Activated B cell treated with CpG ODN at 0.5 μM for 24 hours (primary cell): ENCODE measurements at regions not wholly inside any gene's neighbourhood (a gene's known extent, or its start where the extent isn't known, plus 50 kb on each side); places are given as distances from the start of the nearest gene placed in this dataset.

Source experiments
- ATAC-seq: fragments of 200-7000 bp; cut with Tn5 transposase; one replicate; pipeline ENCODE4 v1.10.0; 2021; ENCODE audit warnings: low read depth, mild to moderate bottlenecking, moderate library complexity
- CTCF ChIA-PET: fragments of 350-600 bp; sonication (Branson Sonifier 250); formaldehyde crosslinking; loops from one replicate; lab custom pipeline; 2021; ENCODE audit warnings: antibody characterized with exemption; lab: Charles Lee
- POLR2A ChIA-PET: fragments of 350-600 bp; sonication (Branson Sonifier 250); formaldehyde crosslinking; loops from one replicate; lab custom pipeline; 2021; ENCODE audit warnings: antibody characterized with exemption; lab: Charles Lee
- DNase-seq: peaks from one replicate; pipeline ENCODE4 v3.0.0; 2022
- H3K27ac Mint-ChIP-seq: one replicate; pipeline ENCODE4 v1.8.0; 2020; ENCODE audit warnings: mixed read lengths
- H3K27me3 Mint-ChIP-seq: one replicate; pipeline ENCODE4 v1.8.0; 2021; ENCODE audit warnings: mixed read lengths
- H3K36me3 Mint-ChIP-seq: one replicate; pipeline ENCODE4 v1.8.0; 2021; ENCODE audit warnings: low read depth, mixed read lengths
- H3K4me1 Mint-ChIP-seq: one replicate; pipeline ENCODE4 v1.8.0; 2021; ENCODE audit warnings: mixed read lengths
- H3K4me3 Mint-ChIP-seq: one replicate; pipeline ENCODE4 v1.8.0; 2020; ENCODE audit warnings: mild to moderate bottlenecking, mixed read lengths
- H3K9me3 Mint-ChIP-seq: one replicate; pipeline ENCODE4 v1.8.0; 2020; ENCODE audit warnings: mixed read lengths
- intact Hi-C: fragments of 100-400 bp; cut with micrococcal nuclease; formaldehyde crosslinking; loops from one replicate; pipeline ENCODE4 v1.15.1; 2024
- TF ChIP-seq, protein P1 (sequence below): fragments of 200-600 bp; IDR thresholded peaks from one replicate; pipeline ENCODE4 v1.8.0; 2022; ENCODE audit warnings: antibody characterized with exemption, mild to moderate bottlenecking

DNA sequence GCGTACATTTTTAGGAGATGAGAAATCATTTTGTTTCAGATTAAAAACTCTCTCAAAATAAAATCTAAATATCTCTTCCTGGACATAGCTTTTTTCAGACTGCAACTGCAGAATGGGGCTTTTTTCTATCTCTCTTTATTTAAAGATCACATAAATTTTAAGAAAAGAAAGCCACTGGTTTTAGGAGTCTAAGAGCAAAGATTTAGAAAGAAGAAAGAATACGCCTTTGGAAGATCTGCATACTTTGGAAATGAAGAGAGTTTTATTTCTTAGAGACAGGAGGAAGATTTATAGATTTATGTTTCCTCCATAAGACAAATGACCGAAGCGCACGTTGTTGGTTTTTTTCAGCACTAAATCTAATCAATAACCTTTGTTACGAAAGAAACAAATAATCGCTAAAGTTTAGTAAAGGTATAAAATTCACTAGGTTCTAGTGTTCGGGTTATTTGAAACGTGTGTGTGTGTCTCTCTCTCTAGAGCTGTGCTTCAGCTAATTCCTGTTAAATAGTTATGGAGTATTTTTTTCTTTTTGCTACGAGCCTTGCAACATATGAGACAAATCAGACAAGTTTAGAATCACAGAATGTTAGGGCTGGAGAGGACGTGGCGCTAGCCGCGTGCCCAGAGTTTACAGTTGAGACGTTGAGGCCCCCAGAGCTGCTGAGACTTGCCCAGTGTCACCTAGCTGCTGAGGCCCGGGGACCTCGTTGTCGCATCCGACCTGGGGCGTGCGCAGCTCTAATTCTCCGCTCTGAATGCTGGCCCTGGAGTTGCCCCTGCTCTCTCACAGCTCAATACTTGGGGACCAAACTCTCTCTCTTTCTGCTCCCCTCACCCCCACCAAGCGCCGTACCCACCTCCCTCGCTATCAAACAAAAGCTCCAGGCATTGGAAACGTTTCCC lies 69.9 kb downstream of the CTAGE1 start:
- POLR2A ChIA-PET = interaction anchor here (0.6 kb wide), 1 partner anchor 9 kb away, joined by 7 read pairs; no protein-coding TSS in a partner anchor
- CTCF ChIA-PET = no interaction called here
- Mint-ChIP-seq H3K27ac (no peak overlapping the region), H3K4me1 (no peaks in the 10 kb centered on the region), H3K27me3 (peaks cover 51% of the 10 kb centered on the region), H3K9me3 (no peaks in the 10 kb centered on the region), H3K36me3 (no peaks in the 10 kb centered on the region), H3K4me3 (no peak overlapping the region)
- DNase-seq (no peak), ATAC-seq (no peak)
- TF ChIP-seq, protein P1, sequence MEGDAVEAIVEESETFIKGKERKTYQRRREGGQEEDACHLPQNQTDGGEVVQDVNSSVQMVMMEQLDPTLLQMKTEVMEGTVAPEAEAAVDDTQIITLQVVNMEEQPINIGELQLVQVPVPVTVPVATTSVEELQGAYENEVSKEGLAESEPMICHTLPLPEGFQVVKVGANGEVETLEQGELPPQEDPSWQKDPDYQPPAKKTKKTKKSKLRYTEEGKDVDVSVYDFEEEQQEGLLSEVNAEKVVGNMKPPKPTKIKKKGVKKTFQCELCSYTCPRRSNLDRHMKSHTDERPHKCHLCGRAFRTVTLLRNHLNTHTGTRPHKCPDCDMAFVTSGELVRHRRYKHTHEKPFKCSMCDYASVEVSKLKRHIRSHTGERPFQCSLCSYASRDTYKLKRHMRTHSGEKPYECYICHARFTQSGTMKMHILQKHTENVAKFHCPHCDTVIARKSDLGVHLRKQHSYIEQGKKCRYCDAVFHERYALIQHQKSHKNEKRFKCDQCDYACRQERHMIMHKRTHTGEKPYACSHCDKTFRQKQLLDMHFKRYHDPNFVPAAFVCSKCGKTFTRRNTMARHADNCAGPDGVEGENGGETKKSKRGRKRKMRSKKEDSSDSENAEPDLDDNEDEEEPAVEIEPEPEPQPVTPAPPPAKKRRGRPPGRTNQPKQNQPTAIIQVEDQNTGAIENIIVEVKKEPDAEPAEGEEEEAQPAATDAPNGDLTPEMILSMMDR = no peak
- intact Hi-C loops = no loop called here

DNA sequence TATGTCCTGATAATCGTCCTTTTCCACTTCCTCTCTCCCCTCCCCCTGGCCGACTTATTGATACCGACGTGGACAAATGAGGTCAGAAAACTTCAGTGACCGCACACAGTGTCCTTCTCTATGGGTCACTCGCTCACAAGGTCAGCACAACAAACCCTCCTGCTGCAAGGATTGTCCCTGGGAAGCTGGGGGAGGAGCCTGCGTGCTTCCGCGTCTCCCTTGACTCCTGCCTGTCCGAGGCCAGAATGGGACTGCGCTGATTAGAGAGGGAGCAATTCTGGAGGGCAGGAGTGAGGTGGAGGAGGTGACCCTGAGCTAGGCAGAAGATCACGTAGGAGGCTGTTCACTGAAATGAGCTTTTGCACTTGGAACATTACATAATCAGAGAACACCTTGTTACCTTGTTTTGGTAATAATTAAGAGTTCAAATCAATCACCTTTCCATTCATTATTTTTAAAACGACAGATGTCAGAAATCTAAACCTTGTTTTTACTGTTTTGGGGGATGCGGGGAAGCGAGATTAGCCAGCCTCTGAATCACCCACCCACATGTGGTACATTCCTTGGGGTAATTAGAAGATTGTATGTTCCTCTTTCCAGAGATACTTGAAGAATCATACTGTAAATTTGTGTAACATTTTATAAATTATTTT lies 70.6 kb downstream of the CTAGE1 start:
- H3K36me3 Mint-ChIP-seq = no peaks in the 10 kb centered on the region
- ChIA-PET POLR2A (no interaction called here), CTCF (no interaction called here)
- DNase-seq = no peak
- H3K9me3 Mint-ChIP-seq = no peaks in the 10 kb centered on the region
- TF ChIP-seq, protein P1 = no peak
- no peak for ATAC-seq
- peaks cover 51% of the 10 kb centered on the region for H3K27me3 Mint-ChIP-seq
- H3K4me3 Mint-ChIP-seq = no peak overlapping the region
- intact Hi-C loops = no loop called here
- H3K4me1 Mint-ChIP-seq = no peaks in the 10 kb centered on the region
- no peak overlapping the region for H3K27ac Mint-ChIP-seq

DNA sequence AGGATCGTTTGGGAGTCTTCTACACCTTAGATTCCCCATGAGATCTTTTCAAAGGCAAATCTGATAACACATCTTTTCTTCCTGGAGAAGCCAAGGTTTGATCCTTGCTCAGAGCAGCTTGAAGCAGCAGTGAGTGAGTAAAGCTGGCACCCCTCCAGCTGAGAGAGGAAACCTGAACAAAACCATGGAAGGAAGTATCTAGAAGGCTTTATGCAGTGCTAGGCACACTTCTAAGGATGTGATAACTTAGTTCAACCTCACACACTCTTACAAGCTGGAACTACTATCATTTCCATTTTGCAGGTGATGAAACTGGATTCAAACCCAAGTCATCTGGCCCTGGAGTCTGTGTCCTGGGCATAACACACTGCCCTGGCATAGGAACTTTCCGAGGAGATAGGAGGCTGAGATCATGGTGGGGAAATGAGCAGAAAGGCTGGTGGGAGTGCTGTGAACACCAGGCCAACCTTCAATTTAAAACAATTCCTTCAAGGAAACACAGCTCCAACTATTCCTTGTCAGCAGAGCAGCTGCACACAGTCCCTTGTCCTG lies 71.2 kb downstream of the CTAGE1 start:
- Mint-ChIP-seq H3K27me3 (peaks cover 51% of the 10 kb centered on the region), H3K4me3 (no peak overlapping the region), H3K9me3 (no peaks in the 10 kb centered on the region), H3K4me1 (no peaks in the 10 kb centered on the region), H3K36me3 (no peaks in the 10 kb centered on the region), H3K27ac (no peak overlapping the region)
- TF ChIP-seq, protein P1 = no peak
- intact Hi-C loops = no loop called here
- DNase-seq (no peak), ATAC-seq (no peak)
- CTCF ChIA-PET = no interaction called here
- POLR2A ChIA-PET = no interaction called here

DNA sequence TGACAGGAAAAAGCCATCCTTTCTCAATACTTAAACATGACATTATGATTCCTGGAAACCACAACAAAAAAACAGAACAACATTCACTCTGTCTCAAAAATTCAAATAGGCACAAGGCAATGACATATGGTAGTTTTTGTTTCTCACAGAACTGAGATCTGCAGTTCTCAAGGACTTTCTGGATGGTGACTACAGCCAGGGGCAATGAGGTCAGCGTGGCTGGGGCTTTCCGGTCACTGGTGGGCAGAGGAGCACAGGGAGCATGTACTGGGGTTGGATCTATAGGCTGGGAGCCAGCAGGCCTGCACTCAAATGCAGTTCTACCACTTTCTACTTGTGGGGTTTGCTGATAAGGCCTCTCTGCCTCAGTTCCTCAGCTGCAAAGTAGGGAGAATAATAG lies 72.0 kb downstream of the CTAGE1 start:
- Mint-ChIP-seq H3K36me3 (no peaks in the 10 kb centered on the region), H3K4me1 (no peaks in the 10 kb centered on the region), H3K27ac (no peak overlapping the region), H3K4me3 (no peak overlapping the region), H3K27me3 (peaks cover 51% of the 10 kb centered on the region), H3K9me3 (no peaks in the 10 kb centered on the region)
- DNase-seq = no peak
- CTCF ChIA-PET = no interaction called here
- intact Hi-C loops = no loop called here
- ATAC-seq = no peak
- TF ChIP-seq, protein P1 = no peak
- POLR2A ChIA-PET = no interaction called here
